ENCODE measurements at regions not wholly inside any gene's neighbourhood (a gene's known extent, or its start where the extent isn't known, plus 50 kb on each side); places are given as distances from the start of the nearest gene placed in this dataset.

DNA sequence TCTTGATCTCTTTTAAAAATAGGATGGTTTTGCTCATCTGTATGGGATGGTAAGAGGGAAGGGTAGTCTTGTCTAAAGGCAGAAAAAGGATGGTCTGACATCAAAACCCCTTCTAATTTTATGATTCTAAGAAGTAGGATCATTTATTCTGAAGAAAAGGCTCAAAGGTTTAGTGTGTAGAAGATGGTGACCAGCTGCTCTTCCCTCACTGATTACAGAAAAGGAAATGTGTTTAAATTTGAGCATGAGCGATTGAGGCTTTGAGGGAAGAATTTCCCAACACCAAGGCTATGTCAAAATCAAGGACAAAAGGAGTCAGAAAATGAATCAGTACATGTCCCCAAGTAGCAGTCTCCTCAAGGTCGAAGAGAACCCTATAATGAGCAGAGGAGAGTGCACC lies 909.8 kb downstream of the EFNB2 start:
- TF ChIP-seq TCF12 (IDR thresholded peaks at IDR 0.05; ENCODE audit: low read depth) (no peak), NFIC (IDR thresholded peaks at IDR 0.05) (no peak), EGR1 (IDR thresholded peaks at IDR 0.05) (no peak), TAF1 (IDR thresholded peaks at IDR 0.05; ENCODE audit: low read depth) (no peak), FOXM1 (IDR thresholded peaks at IDR 0.05; ENCODE audit: borderline replicate concordance, low read depth) (no peak), TEAD4 (IDR thresholded peaks at IDR 0.05) (no peak), CEBPB (IDR thresholded peaks at IDR 0.05) (no peak), RAD21 (IDR thresholded peaks at IDR 0.05; ENCODE audit: low read depth) (no peak), YY1 (IDR thresholded peaks at IDR 0.05; ENCODE audit: low read depth) (no peak), EP300 (IDR thresholded peaks at IDR 0.05; ENCODE audit: borderline replicate concordance) (no peak), ZBTB7A (IDR thresholded peaks at IDR 0.05; ENCODE audit: low read depth) (no peak), CREB1 (IDR thresholded peaks at IDR 0.05; ENCODE audit: low read depth) (no peak)
- TF ChIP-seq, protein P1, sequence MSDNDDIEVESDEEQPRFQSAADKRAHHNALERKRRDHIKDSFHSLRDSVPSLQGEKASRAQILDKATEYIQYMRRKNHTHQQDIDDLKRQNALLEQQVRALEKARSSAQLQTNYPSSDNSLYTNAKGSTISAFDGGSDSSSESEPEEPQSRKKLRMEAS (IDR thresholded peaks at IDR 0.05), result no peak
- TF ChIP-seq, protein P2, sequence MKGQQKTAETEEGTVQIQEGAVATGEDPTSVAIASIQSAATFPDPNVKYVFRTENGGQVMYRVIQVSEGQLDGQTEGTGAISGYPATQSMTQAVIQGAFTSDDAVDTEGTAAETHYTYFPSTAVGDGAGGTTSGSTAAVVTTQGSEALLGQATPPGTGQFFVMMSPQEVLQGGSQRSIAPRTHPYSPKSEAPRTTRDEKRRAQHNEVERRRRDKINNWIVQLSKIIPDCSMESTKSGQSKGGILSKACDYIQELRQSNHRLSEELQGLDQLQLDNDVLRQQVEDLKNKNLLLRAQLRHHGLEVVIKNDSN (IDR thresholded peaks at IDR 0.05), result no peak
- TF ChIP-seq, protein P3, sequence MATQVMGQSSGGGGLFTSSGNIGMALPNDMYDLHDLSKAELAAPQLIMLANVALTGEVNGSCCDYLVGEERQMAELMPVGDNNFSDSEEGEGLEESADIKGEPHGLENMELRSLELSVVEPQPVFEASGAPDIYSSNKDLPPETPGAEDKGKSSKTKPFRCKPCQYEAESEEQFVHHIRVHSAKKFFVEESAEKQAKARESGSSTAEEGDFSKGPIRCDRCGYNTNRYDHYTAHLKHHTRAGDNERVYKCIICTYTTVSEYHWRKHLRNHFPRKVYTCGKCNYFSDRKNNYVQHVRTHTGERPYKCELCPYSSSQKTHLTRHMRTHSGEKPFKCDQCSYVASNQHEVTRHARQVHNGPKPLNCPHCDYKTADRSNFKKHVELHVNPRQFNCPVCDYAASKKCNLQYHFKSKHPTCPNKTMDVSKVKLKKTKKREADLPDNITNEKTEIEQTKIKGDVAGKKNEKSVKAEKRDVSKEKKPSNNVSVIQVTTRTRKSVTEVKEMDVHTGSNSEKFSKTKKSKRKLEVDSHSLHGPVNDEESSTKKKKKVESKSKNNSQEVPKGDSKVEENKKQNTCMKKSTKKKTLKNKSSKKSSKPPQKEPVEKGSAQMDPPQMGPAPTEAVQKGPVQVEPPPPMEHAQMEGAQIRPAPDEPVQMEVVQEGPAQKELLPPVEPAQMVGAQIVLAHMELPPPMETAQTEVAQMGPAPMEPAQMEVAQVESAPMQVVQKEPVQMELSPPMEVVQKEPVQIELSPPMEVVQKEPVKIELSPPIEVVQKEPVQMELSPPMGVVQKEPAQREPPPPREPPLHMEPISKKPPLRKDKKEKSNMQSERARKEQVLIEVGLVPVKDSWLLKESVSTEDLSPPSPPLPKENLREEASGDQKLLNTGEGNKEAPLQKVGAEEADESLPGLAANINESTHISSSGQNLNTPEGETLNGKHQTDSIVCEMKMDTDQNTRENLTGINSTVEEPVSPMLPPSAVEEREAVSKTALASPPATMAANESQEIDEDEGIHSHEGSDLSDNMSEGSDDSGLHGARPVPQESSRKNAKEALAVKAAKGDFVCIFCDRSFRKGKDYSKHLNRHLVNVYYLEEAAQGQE (IDR thresholded peaks at IDR 0.05; ENCODE audit: low read depth), result no peak

DNA sequence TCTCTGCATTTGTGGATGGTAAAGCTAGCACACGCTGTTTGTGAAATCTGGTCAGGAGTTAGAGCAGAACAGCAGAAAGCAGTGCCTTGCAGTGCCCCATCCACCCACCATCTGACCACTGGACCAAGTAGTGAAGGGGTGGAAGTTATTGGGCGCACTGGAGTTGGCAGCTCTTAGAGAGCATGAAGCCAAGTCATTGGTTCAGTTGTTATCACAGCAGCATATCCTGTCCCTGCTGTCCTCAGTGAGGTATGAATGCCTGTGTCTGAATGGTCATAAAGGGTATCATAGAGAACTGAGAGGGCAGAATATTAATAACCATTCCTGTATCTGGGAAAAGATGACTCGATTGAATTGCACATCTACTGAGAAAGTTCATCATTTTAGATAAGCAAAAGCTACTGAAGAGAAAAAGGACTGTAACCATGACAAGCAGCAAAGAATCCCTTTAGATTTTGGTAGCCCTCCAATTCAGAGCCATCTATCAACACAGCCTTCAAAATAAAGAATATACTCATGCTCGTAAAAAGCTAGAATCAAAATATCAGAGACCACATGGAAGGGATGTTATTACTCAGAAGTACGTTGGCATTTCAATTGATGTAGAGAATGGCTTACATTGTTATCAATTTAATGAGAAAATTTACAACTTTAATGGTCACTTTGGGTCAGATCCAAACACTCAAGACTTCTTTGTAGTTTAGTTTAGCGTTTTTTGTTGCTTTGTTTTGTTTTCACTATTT lies 919.0 kb downstream of the EFNB2 start:
- TF ChIP-seq TCF12 (IDR thresholded peaks at IDR 0.05; ENCODE audit: low read depth) (no peak), RAD21 (IDR thresholded peaks at IDR 0.05; ENCODE audit: low read depth) (no peak)

DNA sequence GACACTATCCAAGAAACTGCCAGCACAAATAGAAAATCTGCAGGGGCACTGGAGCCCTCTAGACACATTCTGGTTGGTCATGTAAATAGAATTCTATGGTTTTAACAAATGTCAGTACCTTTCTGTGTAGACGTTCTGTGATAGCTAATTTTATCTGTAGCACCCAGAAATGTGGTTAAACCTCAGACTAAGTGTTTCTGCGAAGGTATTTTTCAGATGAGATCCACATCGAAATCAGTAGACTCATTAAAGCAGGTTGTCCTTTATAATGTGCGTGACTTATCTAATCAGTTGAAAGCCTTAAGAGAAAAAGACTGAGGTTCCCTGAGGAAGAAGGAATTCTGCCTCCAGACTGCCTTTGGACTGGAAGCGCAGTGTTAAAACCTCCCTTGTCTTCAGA lies 922.9 kb downstream of the EFNB2 start:
- TF ChIP-seq EP300 (IDR thresholded peaks at IDR 0.05; ENCODE audit: borderline replicate concordance), result no peak
- no peak for TF ChIP-seq TEAD4 (IDR thresholded peaks at IDR 0.05)
- TF ChIP-seq TAF1 (IDR thresholded peaks at IDR 0.05; ENCODE audit: low read depth), result no peak
- TF ChIP-seq FOXM1 (IDR thresholded peaks at IDR 0.05; ENCODE audit: borderline replicate concordance, low read depth), result no peak
- no peak for TF ChIP-seq EGR1 (IDR thresholded peaks at IDR 0.05)
- TF ChIP-seq, protein P2 (IDR thresholded peaks at IDR 0.05), result no peak
- no peak for TF ChIP-seq RAD21 (IDR thresholded peaks at IDR 0.05; ENCODE audit: low read depth)
- TF ChIP-seq, protein P3 (IDR thresholded peaks at IDR 0.05; ENCODE audit: low read depth), result no peak
- no peak for TF ChIP-seq CREB1 (IDR thresholded peaks at IDR 0.05; ENCODE audit: low read depth)
- no peak for TF ChIP-seq ZBTB7A (IDR thresholded peaks at IDR 0.05; ENCODE audit: low read depth)

DNA sequence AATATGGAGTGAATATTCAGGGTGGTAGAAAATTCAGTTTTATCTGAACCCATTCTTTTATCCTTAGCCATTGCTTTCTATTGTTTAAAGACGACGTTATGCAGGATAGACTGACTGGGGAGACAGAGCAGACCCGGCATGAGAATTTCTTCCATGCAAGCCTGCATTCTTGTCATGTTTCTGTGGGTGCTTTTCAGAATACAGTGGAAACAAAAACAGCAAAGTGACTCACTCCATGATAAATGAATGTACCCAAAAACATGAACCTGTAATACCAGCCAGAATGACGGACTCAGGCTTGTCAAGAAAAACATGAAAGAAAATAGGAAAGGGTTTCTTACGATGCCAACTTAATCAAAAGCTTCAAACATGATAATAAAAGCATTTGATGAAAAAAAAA lies 924.0 kb downstream of the EFNB2 start:
- TF ChIP-seq TEAD4 (IDR thresholded peaks at IDR 0.05), result no peak
- TF ChIP-seq EP300 (IDR thresholded peaks at IDR 0.05; ENCODE audit: borderline replicate concordance), result no peak
- no peak for TF ChIP-seq FOXM1 (IDR thresholded peaks at IDR 0.05; ENCODE audit: borderline replicate concordance, low read depth)
- TF ChIP-seq NFIC (IDR thresholded peaks at IDR 0.05), result no peak
- no peak for TF ChIP-seq CEBPB (IDR thresholded peaks at IDR 0.05)
- no peak for TF ChIP-seq TCF12 (IDR thresholded peaks at IDR 0.05; ENCODE audit: low read depth)
- TF ChIP-seq TAF1 (IDR thresholded peaks at IDR 0.05; ENCODE audit: low read depth), result no peak
- TF ChIP-seq CREB1 (IDR thresholded peaks at IDR 0.05; ENCODE audit: low read depth), result no peak
- TF ChIP-seq EGR1 (IDR thresholded peaks at IDR 0.05), result no peak
- TF ChIP-seq, protein P1 (IDR thresholded peaks at IDR 0.05), result no peak
- TF ChIP-seq, protein P3 (IDR thresholded peaks at IDR 0.05; ENCODE audit: low read depth), result no peak
- TF ChIP-seq, protein P2 (IDR thresholded peaks at IDR 0.05), result no peak
- no peak for TF ChIP-seq ZBTB7A (IDR thresholded peaks at IDR 0.05; ENCODE audit: low read depth)
- TF ChIP-seq RAD21 (IDR thresholded peaks at IDR 0.05; ENCODE audit: low read depth), result no peak
- TF ChIP-seq YY1 (IDR thresholded peaks at IDR 0.05; ENCODE audit: low read depth), result no peak
